HG03442 (cell line): ENCODE measurements at regions not wholly inside any gene's neighbourhood (a gene's known extent, or its start where the extent isn't known, plus 50 kb on each side); places are given as distances from the start of the nearest gene placed in this dataset.

ENCODE experiments used
- ATAC-seq: cut with Tn5 transposase; IDR thresholded peaks from one replicate; pipeline ENCODE4 v1.9.1; 2021; ENCODE audit warnings: mild to moderate bottlenecking, moderate library complexity; ENCODE audit not compliant: unreplicated experiment

DNA sequence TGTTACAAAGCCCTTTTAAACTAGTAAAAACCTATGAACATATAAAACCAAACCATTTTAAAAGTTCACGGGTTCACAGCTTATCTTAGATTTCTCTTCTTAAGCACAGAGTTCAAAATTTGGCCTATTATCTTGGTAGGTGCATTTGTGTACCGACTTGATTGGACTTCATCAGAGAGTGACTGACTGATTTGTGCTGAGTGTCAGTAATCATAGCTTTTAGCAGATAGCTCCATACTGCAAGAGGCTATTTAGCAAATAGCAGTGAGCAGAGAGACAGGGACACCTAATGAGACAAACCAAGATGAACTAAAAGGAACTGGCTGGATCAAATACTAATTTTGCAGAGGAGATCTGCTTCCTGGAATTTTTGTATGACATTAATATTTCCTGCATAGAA lies 274.5 kb downstream of the PRR16 start:
- no peak for ATAC-seq

DNA sequence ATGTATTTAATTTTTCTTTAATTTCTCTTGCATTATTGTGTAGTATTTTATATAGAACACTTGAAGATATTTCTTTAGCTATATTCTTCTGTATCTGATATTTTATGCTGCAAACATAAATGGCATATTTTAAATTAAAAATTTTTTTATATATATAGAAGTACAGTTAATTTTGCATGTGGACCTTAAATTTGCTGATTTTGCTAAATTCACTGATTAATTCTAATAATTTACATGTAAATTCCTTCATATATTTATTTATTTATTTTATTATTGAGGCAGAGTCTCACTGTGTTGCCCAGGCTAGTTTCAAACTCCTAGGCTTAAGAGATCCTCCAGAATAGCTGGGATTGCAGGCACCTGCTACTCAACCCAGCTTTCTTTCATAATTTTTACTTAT lies 276.9 kb downstream of the PRR16 start:
- no peak for ATAC-seq

DNA sequence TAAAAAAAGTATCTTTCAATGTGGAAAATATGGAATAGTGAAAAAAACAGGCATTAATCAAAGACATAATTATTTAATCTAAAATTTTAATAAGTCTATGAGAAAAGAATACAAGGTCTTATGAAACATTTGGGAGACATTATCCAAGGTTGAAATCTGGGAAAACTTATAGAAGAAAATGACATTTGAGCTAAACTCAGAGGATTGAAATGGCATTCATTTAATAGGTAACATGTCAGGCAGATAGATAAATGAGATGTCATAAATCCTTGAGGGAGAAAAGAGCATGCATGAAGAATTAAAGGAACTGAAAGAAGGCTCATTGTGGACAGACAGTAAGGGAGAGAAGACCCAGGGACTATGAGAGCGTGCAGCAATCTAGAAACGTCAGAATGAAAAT lies 284.4 kb downstream of the PRR16 start:
- ATAC-seq: no peak

DNA sequence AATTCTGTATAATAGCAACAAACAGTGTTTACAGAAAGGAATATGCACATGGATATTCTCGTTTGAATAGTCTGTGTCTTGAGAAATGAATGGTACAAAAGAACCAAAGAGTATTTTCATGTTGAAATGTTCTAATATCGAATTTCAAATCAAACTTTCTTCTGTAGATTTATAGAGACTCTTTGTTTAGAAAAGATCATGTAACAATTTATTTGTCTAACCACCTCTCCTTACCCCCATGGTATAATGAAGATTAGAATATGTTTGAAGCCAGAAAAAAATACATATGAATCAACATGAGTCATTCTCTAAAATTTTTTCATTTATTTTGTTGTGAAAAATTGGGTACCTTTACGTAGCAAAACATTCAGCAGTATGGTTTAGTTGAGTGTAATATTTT lies 285.6 kb downstream of the PRR16 start:
- no peak for ATAC-seq

DNA sequence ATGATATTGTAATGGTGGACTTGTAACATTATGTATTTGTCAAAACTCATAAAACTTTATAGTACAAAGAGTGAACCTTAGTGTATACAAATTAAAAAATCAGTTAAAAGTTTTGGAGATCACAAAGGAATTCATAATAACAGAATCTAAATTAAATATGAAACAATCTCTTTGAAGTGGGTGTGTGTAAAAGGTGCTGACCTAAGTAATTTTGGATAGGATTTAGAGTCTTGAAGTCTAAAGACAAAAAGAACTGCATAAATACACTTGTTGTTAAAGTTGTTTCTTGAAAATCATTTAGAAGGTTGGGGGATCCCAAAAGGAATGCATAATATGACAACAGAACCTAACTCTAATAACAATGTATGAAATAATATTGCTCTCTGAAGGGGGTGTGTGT lies 295.5 kb downstream of the PRR16 start:
- ATAC-seq: no peak

DNA sequence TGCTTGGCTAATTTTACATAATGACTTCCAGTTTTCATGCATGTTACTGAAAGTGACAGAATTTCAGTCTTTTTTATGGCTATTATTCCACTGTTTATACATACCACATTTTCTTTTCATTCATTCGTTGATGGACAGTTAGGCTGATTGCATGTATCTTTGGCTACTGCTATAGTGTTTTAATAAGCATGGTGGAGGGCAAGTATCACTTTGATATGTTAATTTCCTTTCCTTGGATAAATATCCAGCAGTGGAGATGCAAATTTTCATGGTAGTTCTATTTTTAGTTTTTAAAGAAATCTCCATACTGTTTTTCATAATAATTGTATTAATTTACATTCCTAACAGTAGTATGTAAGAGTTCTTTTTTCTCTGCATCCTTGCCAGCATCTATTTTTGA lies 297.9 kb downstream of the PRR16 start:
- ATAC-seq: no peak

DNA sequence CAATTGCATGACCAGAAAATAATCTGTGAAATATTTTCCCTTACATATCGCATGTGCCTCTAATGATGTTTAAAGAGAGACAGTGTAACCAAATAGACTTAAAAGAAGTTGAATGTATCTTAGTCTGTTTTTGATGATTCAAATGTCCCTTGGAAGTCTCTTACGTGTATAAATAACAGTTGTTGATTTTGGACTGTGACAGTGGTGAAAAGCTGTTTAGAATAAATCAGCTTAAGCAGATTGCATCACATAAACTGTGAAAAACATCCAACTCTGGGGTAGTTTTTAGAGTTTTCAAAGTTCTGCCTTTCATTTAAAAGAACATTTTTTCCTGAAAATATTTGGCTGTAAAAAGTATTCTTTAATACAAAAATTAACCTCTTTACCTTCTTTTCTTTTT lies 301.1 kb downstream of the PRR16 start:
- ATAC-seq: no peak

DNA sequence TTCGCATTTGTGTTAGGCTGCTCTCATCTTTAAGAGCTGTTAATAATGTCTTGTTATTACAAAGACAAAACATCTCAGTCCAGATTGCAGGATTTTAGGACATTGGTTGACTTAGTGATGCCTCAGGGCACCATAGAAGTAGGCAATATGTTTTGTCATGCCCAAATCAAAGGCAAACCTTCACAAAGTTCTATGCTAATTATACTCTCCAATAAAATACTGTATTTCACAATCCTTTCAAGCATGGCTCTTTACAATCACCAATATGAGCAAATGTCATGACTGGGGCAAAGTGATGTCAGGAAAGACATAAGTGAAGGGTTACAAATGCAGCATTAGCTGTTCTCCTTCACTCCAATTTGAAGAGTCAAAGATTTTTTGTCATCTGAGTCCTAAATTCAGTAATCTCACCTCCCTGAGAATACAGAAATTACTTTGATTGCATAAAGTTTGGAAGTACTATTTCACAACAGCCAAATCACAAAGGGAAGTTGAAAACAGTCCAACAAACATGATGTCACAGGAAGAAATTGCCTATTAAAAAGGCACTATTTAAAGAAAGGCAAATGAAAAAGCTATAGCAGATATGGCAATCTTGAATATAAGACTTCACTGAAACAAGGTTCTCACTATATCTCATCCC lies 303.2 kb downstream of the PRR16 start:
- ATAC-seq: no peak

DNA sequence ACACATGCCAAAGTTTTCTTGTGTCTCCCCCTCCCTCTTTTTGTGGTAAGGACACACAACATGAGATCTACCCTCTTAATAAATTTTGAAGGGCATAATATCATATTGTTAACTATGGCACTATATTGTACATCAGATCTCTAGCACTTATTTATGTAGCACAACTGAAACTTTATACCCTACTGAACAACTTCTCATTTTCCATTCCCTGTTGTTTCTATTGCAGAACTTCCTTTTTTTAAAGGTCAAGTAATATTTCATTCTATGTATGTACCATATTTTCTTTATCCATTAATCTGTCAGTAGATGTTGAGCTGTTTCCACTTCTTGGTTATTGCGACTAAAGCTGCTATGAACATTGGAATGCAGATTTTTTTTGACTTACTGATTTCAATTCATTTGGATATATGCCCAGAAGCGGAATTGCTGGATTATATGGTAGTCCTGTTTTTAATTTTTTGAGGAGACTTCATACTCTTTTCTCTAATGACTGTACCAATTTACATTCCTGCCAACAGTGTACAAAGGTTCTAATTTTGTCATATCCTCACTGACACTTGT lies 305.3 kb downstream of the PRR16 start:
- ATAC-seq: no peak

DNA sequence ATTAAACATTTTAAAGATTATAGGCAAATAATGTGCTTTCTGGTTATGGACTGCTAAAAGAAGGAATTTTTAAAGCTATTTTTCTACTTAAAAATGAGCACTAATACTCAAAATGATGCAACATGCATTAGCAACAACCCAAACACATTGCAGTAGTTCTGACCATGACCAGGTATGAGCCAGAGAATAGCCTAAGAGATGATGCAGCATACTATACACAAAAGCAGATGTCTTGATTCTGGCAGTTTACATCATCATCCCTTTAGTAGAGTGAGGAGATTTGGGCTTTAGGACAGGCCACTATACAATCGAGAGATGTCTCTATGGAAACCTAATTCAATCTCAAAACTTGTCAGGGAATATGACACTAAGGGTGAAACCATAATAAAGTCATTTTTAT lies 307.1 kb downstream of the PRR16 start:
- ATAC-seq: no peak

DNA sequence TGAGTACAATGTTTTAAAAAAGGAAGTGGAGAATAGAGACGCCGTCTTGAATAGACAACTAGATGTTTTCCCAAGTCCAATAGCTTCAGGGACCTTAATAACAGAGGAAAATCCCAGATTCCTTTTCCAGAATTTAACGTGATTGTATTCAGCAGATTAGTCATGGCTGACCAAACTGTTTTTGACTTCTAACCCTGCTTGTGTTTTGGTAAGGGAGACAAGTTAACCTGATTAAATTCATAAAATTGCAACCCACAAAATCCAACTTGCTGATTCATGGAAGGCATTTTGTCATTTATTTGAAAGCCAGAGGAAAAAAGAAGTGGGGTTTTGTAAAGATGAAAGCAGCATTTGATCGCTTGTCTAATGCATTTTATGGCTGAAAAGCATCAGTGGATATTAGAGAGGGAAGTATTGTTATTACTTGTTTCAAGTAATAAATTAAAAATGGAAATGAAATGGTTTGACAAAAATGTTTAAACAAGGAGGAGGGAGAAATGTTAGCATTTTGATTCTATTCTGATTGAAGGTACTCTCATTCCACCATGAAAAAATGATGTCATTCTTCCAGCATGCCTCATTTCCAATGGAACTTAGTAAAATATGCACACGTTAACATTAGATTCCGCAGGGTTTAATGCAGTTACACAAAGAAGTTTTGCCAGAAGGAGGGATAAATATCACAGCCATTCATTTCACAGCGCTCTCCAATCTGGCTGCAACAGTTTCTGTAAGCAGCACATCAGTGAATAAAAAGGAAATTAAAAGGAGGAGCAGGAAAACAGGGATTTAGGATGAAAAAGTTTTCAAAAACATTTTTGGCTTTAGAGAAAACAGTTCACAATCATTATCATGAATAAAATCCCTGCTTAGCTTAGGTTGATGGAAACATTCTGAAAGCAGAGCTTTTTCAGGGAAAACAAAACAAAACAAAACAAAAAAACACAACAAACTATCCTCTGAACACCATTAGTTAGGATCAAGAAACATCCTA lies 314.7 kb downstream of the PRR16 start:
- no peak for ATAC-seq

DNA sequence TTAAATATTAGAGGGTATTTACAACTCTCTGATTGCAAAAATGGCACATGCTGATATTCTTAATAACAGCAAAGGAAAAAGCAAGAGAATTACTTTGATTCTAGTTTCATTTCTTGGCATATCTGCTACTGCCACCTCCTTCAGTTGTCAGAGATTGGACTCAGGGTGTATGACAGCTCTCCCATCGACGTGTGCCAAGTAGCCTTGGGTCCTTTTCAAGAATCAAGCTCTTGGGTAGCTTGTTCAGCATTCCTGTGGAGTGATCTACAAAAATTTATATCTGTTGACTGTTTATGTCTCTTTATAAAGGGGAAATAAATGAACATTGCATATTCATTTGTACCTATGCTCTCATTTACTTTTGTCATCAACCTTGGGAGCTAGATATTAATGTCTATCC lies 315.6 kb downstream of the PRR16 start:
- no peak for ATAC-seq

DNA sequence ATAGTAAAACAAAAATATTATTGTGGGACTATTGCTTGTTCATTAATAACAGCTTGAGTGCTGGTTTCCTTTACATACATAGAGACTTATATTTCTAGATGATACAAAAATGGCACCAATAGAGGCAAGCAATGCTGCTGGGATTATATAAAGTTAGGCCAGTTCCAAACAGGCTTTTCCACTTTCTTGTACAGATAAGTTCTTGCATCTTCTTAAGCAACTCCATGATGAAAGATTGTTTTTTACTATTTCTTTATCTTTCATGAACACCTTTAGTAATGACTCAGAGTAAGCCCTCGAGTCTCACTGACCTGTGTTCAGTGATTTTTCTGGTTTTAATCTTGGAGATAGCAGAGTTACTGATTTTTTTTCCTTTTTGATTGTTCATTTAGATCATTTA lies 324.4 kb downstream of the PRR16 start:
- ATAC-seq: no peak

DNA sequence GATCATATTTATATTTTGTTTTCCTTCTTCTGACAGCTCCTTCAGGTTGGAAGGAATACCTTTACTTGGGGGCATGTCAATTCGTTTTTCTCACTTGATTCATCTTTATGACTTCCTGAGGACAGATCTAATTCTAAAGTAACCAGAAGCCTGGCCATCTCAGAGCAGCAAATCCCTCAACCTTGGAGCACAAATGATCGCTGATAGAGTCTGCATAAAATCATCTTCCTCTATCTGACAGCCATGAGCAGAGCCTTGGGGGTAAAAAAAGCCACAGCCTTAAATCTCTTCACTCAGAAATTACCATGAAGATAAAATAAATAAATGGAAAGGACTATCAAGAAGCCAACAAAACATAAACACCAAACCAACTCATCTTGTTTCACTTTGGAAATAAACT lies 325.8 kb downstream of the PRR16 start:
- ATAC-seq: no peak

DNA sequence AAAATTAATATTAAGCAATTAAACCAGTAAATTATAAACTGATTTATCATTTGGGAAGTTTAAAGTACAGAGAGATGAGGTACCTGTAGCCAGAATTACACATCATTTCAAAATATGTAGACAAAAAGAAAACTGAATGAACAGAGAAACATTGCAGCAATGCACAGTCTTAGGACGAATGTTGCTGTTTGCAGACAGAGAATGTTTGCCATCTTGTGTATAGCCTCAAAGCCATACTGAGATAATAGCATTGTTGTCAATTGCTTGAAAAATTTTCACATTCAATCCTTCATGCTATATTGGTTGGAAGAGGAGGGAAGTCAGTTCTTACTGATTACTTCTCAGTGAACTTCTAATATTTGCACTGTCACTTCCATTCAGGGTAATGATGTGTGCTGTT lies 326.2 kb downstream of the PRR16 start:
- ATAC-seq: no peak

DNA sequence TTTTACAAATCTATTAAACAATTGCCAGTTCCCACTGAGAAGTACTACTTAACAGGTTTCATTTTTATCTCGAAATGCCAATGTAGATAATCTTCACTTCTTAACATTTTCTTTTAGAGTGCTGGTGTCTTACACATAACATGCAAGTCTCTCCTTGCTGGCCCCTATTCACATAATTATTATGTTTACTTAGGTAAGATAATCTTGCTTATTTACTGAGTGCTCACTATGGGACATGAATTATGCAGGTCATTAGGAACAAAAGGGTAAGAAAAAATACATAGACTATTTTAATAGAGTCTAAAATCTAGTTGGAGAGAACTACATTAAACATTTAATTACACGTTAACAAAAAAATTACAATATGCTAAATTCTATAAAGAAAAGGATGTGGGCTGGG lies 328.4 kb downstream of the PRR16 start:
- ATAC-seq: no peak

DNA sequence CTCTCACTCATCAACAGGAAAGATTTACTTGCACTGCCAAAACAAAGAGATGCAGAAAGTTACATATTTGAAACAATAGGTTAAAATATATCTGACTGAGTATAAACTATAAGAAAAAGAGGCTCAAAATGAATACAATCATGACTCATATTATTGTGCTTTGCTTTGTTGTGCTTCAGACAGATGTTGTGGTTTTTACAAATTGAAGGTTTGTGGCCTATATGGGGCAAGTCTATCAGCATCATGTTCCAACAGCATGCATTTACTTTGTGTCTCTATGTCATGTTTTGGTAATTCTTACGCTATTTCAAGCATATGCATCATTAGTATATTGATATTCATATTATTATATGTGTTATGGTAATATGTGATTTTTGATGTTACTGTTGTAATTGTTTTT lies 330.0 kb downstream of the PRR16 start:
- no peak for ATAC-seq

DNA sequence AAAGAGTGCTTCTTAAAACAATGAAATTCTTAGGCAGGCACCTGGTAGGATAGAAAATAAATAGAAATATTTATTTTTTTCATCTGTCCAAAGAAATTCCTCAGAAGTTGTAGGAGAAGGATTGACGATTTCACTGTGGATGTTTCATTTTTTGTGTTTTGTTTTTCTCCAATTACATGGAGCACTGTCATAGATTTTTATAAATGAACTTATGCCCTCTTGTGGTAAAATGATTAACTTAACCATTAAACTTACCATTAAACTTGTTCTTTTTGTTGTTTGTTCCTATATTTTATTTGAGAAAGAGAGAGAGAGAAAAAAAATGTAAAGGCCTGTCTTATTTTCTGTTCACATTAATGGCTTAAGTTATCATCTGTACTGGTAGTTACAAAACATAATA lies 339.2 kb downstream of the PRR16 start:
- no peak for ATAC-seq

DNA sequence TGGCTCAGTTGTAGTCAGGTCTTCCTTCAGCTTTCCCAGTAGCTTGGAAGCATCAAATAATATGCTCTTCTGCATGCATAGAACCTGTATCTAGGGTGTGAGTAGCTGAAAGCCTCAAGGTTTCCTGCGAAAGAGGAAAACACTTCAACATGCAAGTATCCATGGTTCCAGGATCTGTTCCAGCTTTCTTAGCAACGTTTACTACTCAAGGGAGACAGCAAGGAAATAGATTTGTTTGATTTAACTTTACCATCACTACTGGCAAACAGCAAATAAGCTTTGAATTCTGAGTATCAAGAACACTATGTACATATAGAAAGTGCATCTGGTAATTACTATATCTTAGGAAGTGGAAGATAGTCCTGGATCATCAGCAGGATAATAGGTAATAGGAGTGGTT lies 341.0 kb downstream of the PRR16 start:
- ATAC-seq: no peak

DNA sequence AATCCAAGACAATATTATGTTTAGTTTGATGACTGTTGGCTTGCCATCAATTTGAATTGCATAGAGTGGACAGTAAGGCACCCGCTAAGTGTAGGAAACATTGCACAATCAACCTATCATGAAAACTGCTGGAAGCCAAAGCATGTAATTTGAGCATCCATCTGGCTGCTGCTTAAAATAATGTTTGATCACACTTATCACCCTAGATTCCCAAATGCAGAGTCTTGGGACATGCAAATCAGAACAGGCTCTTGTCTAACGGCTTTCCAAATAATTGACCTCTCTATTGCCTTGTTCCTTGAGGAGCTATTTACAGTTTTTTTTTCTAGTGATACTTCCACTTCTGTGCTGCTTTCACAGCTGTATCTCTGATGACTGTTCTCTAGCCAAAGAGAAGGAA lies 342.1 kb downstream of the PRR16 start:
- ATAC-seq: no peak

DNA sequence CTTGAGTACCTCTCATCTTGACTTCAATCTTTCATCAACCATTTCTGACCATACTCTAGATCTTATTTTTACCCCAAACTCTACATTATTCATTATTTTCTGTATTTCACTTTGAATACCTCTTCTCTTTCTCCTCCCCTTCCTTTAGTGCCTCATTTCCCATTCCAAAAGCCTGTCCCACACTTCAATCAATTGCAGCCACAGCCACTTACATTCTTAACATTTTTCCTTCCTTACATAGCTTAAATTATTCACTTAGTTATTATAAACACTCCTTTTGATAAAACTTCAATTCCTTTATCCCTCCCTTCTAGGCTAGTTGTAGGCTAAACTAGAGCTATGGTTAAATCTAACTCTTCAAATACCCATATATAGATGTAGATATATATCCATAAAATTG lies 344.0 kb downstream of the PRR16 start:
- no peak for ATAC-seq

DNA sequence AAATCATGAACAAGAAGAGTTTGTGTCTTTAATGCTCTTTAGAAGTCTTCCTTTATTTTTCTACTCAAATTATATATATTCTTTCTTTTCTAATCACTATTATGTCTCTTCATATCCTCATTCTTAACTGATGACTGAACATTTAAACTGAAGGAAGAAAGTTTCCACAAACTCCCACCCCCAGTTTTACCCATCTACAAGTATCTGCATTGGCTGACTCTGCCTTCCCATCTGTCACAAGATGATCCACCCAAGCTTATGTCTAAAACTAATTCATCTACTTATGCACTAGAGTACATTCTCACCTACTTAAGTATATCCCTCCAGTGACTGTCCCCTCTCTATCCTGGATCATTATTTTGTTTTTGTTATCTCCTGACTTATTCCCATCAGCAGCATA lies 344.5 kb downstream of the PRR16 start:
- ATAC-seq: no peak
